SK-N-SH treated with all-trans-retinoic acid at 6 μM for 48 hours (cell line): ENCODE measurements at regions not wholly inside any gene's neighbourhood (a gene's known extent, or its start where the extent isn't known, plus 50 kb on each side); places are given as distances from the start of the nearest gene placed in this dataset.

Experiments used
- ATAC-seq: fragments of 200-7000 bp; cut with Tn5 transposase; 3 replicates; pipeline ENCODE4 v1.9.1; 2020; ENCODE audit warnings: mild to moderate bottlenecking, moderate library complexity
- ARNTL ChIP-seq: fragments of 450-650 bp; formaldehyde crosslinking; IDR thresholded peaks from 2 replicates; pipeline ENCODE4 v1.5.0; 2020; ENCODE audit warnings: low read depth, mild to moderate bottlenecking, moderate library complexity, borderline replicate concordance
- BACH2 ChIP-seq: fragments of 250-450 bp; sonication (Bioruptor Pico); IDR thresholded peaks from 2 replicates; pipeline ENCODE4 v1.9.0; 2021; ENCODE audit warnings: mild to moderate bottlenecking, borderline replicate concordance
- CSDC2 ChIP-seq: fragments of 250-450 bp; sonication (Bioruptor Pico); IDR thresholded peaks from 2 replicates; pipeline ENCODE4 v1.5.0; 2020; ENCODE audit warnings: mild to moderate bottlenecking, moderate library complexity
- GLIS3 ChIP-seq: fragments of 250-450 bp; sonication (Bioruptor Pico); IDR thresholded peaks from 2 replicates; pipeline ENCODE4 v1.5.0; 2020; ENCODE audit warnings: mild to moderate bottlenecking, moderate library complexity
- OSR1 ChIP-seq: fragments of 250-450 bp; sonication (Bioruptor Pico); IDR thresholded peaks from 2 replicates; pipeline ENCODE4 v1.8.0; 2022; ENCODE audit warnings: moderate library complexity, mild to moderate bottlenecking, inconsistent platforms
- PPARA ChIP-seq: fragments of 250-450 bp; sonication (Bioruptor Pico); IDR thresholded peaks from 2 replicates; pipeline ENCODE4 v1.5.0; 2020; ENCODE audit warnings: mild to moderate bottlenecking, borderline replicate concordance
- RARB ChIP-seq: fragments of 250-450 bp; sonication (Bioruptor Pico); IDR thresholded peaks from 2 replicates; pipeline ENCODE4 v1.8.0; 2021; ENCODE audit warnings: mild to moderate bottlenecking, moderate library complexity
- SNAI2 ChIP-seq: fragments of 250-450 bp; sonication (Bioruptor Pico); IDR thresholded peaks from 2 replicates; pipeline ENCODE4 v1.5.0; 2020; ENCODE audit warnings: mild to moderate bottlenecking, moderate library complexity
- TOX ChIP-seq: fragments of 250-450 bp; sonication (Bioruptor Pico); IDR thresholded peaks from 2 replicates; pipeline ENCODE4 v1.8.0; 2021; ENCODE audit warnings: mild to moderate bottlenecking, moderate library complexity, borderline replicate concordance
- ZFP3 ChIP-seq: fragments of 250-450 bp; sonication (Bioruptor Pico); IDR thresholded peaks from 2 replicates; pipeline ENCODE4 v1.5.0; 2020; ENCODE audit warnings: mild to moderate bottlenecking, moderate library complexity
- ZFP30 ChIP-seq: fragments of 450-650 bp; formaldehyde crosslinking; IDR thresholded peaks from 2 replicates; pipeline ENCODE4 v1.5.0; 2022; ENCODE audit warnings: mild to moderate bottlenecking, moderate library complexity
- ZNF70 ChIP-seq: fragments of 450-650 bp; formaldehyde crosslinking; IDR thresholded peaks from 2 replicates; pipeline ENCODE4 v1.5.0; 2020; ENCODE audit warnings: mild to moderate bottlenecking, moderate library complexity
- ZNF8 ChIP-seq: fragments of 450-650 bp; formaldehyde crosslinking; IDR thresholded peaks from 2 replicates; pipeline ENCODE4 v1.5.0; 2020; ENCODE audit warnings: mild to moderate bottlenecking, moderate library complexity
- TF ChIP-seq, protein P1 (sequence below): fragments of 250-450 bp; sonication (Bioruptor Pico); IDR thresholded peaks from 2 replicates; pipeline ENCODE4 v1.8.0; 2020; ENCODE audit warnings: mild to moderate bottlenecking, moderate library complexity, borderline replicate concordance
- TF ChIP-seq, protein P2 (sequence below): fragments of 250-450 bp; sonication (Bioruptor Pico); IDR thresholded peaks from 2 replicates; pipeline ENCODE4 v1.5.1; 2021; ENCODE audit warnings: mild to moderate bottlenecking, moderate library complexity
- TF ChIP-seq, protein P3 (sequence below): fragments of 250-450 bp; sonication (Bioruptor Pico); IDR thresholded peaks from 2 replicates; pipeline ENCODE4 v1.5.0; 2020; ENCODE audit warnings: mild to moderate bottlenecking, moderate library complexity
- TF ChIP-seq, protein P4 (sequence below): fragments of 250-450 bp; sonication (Bioruptor Pico); IDR thresholded peaks from 2 replicates; pipeline ENCODE4 v1.8.0; 2021; ENCODE audit warnings: low read depth, mild to moderate bottlenecking, moderate library complexity, borderline replicate concordance
- TF ChIP-seq, protein P5 (sequence below): fragments of 250-450 bp; sonication (Bioruptor Pico); IDR thresholded peaks from 2 replicates; pipeline ENCODE4 v1.5.1; 2020; ENCODE audit warnings: low read depth, mild to moderate bottlenecking, moderate library complexity

DNA sequence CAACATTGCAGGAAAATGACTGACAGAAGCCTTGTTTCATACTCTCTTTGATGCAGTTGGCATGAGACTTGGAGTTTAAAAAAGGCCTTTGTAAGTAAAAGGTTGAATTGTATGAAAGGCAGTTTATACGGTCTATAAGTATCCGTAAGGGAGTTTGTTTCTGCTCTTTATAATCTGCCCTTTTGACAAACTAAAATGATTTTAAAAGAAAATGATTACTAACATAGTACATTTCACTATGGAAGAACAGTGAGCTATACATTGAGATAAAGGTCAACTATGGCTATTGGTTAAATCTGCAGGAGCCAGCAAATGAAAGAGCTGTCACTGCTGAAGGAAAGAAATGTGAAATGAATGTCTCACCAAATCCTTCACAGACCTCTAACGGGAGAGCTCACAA, 296.1 kb upstream of the SLITRK6 start:
- TF ChIP-seq GLIS3 (no peak), ZNF70 (CRISPR knock-in tag) (no peak), RARB (CRISPR knock-in tag) (no peak), ZNF8 (no peak), OSR1 (no peak), TOX (CRISPR knock-in tag) (no peak), ZFP3 (CRISPR knock-in tag) (no peak), ARNTL (no peak), PPARA (no peak), CSDC2 (CRISPR knock-in tag) (no peak), BACH2 (CRISPR knock-in tag) (no peak)
- TF ChIP-seq, protein P1, sequence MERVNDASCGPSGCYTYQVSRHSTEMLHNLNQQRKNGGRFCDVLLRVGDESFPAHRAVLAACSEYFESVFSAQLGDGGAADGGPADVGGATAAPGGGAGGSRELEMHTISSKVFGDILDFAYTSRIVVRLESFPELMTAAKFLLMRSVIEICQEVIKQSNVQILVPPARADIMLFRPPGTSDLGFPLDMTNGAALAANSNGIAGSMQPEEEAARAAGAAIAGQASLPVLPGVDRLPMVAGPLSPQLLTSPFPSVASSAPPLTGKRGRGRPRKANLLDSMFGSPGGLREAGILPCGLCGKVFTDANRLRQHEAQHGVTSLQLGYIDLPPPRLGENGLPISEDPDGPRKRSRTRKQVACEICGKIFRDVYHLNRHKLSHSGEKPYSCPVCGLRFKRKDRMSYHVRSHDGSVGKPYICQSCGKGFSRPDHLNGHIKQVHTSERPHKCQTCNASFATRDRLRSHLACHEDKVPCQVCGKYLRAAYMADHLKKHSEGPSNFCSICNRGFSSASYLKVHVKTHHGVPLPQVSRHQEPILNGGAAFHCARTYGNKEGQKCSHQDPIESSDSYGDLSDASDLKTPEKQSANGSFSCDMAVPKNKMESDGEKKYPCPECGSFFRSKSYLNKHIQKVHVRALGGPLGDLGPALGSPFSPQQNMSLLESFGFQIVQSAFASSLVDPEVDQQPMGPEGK (CRISPR knock-in tag): no peak
- TF ChIP-seq, protein P2, sequence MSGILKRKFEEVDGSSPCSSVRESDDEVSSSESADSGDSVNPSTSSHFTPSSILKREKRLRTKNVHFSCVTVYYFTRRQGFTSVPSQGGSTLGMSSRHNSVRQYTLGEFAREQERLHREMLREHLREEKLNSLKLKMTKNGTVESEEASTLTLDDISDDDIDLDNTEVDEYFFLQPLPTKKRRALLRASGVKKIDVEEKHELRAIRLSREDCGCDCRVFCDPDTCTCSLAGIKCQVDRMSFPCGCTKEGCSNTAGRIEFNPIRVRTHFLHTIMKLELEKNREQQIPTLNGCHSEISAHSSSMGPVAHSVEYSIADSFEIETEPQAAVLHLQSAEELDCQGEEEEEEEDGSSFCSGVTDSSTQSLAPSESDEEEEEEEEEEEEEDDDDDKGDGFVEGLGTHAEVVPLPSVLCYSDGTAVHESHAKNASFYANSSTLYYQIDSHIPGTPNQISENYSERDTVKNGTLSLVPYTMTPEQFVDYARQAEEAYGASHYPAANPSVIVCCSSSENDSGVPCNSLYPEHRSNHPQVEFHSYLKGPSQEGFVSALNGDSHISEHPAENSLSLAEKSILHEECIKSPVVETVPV (CRISPR knock-in tag): no peak
- TF ChIP-seq, protein P3, sequence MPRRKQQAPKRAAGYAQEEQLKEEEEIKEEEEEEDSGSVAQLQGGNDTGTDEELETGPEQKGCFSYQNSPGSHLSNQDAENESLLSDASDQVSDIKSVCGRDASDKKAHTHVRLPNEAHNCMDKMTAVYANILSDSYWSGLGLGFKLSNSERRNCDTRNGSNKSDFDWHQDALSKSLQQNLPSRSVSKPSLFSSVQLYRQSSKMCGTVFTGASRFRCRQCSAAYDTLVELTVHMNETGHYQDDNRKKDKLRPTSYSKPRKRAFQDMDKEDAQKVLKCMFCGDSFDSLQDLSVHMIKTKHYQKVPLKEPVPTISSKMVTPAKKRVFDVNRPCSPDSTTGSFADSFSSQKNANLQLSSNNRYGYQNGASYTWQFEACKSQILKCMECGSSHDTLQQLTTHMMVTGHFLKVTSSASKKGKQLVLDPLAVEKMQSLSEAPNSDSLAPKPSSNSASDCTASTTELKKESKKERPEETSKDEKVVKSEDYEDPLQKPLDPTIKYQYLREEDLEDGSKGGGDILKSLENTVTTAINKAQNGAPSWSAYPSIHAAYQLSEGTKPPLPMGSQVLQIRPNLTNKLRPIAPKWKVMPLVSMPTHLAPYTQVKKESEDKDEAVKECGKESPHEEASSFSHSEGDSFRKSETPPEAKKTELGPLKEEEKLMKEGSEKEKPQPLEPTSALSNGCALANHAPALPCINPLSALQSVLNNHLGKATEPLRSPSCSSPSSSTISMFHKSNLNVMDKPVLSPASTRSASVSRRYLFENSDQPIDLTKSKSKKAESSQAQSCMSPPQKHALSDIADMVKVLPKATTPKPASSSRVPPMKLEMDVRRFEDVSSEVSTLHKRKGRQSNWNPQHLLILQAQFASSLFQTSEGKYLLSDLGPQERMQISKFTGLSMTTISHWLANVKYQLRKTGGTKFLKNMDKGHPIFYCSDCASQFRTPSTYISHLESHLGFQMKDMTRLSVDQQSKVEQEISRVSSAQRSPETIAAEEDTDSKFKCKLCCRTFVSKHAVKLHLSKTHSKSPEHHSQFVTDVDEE (CRISPR knock-in tag): no peak
- TF ChIP-seq, protein P4, sequence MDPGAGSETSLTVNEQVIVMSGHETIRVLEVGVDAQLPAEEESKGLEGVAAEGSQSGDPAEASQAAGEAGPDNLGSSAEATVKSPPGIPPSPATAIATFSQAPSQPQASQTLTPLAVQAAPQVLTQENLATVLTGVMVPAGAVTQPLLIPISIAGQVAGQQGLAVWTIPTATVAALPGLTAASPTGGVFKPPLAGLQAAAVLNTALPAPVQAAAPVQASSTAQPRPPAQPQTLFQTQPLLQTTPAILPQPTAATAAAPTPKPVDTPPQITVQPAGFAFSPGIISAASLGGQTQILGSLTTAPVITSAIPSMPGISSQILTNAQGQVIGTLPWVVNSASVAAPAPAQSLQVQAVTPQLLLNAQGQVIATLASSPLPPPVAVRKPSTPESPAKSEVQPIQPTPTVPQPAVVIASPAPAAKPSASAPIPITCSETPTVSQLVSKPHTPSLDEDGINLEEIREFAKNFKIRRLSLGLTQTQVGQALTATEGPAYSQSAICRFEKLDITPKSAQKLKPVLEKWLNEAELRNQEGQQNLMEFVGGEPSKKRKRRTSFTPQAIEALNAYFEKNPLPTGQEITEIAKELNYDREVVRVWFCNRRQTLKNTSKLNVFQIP (CRISPR knock-in tag): no peak
- ATAC-seq: no peak

DNA sequence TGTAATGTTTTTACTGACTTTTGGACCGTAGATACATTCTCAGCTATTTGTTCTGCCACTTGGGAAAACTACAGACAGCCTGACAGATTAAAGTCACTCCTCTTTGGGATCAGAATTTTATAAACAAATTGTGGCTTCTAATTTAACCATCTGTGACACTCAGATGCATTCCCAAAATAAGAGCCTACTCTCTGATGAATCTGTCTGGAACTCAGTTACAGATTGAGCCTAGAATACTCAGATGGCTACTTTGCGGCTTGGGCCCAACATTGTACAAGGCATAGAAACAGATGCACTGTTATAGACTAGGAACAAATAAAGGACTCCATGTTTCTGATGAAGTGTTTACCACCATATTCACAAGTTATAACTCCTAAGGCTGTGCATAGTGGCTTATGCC, 291.0 kb upstream of the SLITRK6 start:
- ATAC-seq: no peak
- TF ChIP-seq ARNTL (no peak), ZNF8 (no peak)

DNA sequence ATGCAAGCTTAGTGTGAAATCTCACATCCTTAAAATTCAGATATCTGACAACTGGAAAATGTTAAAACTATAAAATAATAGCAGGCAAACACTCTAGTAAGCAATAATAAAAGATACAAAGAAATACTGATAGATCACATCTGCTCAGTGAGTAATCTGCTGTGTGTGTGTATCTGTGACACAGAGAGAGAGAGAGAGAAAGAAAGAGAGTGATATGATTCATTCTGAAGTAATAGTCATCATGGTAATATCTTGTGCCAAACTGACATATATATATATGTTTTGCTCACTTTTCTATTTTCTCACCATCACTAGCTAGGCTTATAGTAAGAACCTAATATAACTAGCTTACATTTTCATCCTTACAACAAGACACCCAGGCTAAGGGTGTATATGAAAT, 288.0 kb upstream of the SLITRK6 start:
- no peak for TF ChIP-seq ZNF70 (CRISPR knock-in tag)
- TF ChIP-seq TOX (CRISPR knock-in tag): no peak
- TF ChIP-seq, protein P5, sequence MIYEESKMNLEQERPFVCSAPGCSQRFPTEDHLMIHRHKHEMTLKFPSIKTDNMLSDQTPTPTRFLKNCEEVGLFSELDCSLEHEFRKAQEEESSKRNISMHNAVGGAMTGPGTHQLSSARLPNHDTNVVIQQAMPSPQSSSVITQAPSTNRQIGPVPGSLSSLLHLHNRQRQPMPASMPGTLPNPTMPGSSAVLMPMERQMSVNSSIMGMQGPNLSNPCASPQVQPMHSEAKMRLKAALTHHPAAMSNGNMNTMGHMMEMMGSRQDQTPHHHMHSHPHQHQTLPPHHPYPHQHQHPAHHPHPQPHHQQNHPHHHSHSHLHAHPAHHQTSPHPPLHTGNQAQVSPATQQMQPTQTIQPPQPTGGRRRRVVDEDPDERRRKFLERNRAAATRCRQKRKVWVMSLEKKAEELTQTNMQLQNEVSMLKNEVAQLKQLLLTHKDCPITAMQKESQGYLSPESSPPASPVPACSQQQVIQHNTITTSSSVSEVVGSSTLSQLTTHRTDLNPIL (CRISPR knock-in tag): no peak
- TF ChIP-seq, protein P3 (CRISPR knock-in tag): no peak
- TF ChIP-seq ZFP30 (CRISPR knock-in tag): no peak
- no peak for TF ChIP-seq ZFP3 (CRISPR knock-in tag)
- no peak for TF ChIP-seq CSDC2 (CRISPR knock-in tag)
- TF ChIP-seq, protein P2 (CRISPR knock-in tag): no peak
- TF ChIP-seq, protein P4 (CRISPR knock-in tag): no peak
- TF ChIP-seq RARB (CRISPR knock-in tag): no peak
- TF ChIP-seq GLIS3: no peak
- no peak for TF ChIP-seq SNAI2 (CRISPR knock-in tag)
- TF ChIP-seq, protein P1 (CRISPR knock-in tag): no peak
- TF ChIP-seq ZNF8: no peak
- no peak for TF ChIP-seq PPARA
- ATAC-seq: no peak
